Anterior cingulate cortex (tissue), 58 donors: ENCODE measurements at regions not wholly inside any gene's neighbourhood (a gene's known extent, or its start where the extent isn't known, plus 50 kb on each side); places are given as distances from the start of the nearest gene placed in this dataset.

Experiments
- DNase-seq, 58 donors: peaks; one replicate each; lab custom pipeline; 2025; lab: John Stamatoyannopoulos, UW

GRCh38 chr3:74709951-74710350 is 95.5 kb upstream of the CNTN3 start:
- no peak for DNase-seq

GRCh38 chr3:74693696-74694393 is 79.4 kb upstream of the CNTN3 start:
- no peak for DNase-seq

GRCh38 chr3:74693251-74693650 is 78.8 kb upstream of the CNTN3 start:
- DNase-seq = no peak

GRCh38 chr3:74691946-74692345 is 77.5 kb upstream of the CNTN3 start:
- no peak for DNase-seq

GRCh38 chr3:74673326-74673725 is 58.9 kb upstream of the CNTN3 start:
- DNase-seq = no peak

GRCh38 chr3:74664606-74665005 is 50.1 kb upstream of the CNTN3 start:
- DNase-seq = no peak
